ENCODE measurements at regions not wholly inside any gene's neighbourhood (a gene's known extent, or its start where the extent isn't known, plus 50 kb on each side); places are given as distances from the start of the nearest gene placed in this dataset.
"Not testable (repeated sequence)": the region's sequence is repeated elsewhere in the genome, so short reads cannot be mapped to it uniquely, and the experiment has no call there.

- DNase-seq (ENCODE audit: low read depth) = no peak
- H3K4me3 ChIP-seq (ENCODE audit: low read length) = no peak overlapping the region
- no peak for TF ChIP-seq CTCF (conservative IDR thresholded peaks at IDR 0.05; ENCODE audit: low read length)
Observed at GRCh38 chr4:180341926-180342325, 1901.3 kb upstream of the TENM3 start.

- TF ChIP-seq CTCF (conservative IDR thresholded peaks at IDR 0.05; ENCODE audit: low read length) = no peak
- DNase-seq (ENCODE audit: low read depth) = no peak
- H3K4me3 ChIP-seq (ENCODE audit: low read length) = no peak overlapping the region
Observed at GRCh38 chr4:180350901-180351300, 1892.3 kb upstream of the TENM3 start.

GRCh38 chr4:180356766-180357165, 1886.4 kb upstream of the TENM3 start:
- DNase-seq (ENCODE audit: low read depth) = no peak
- H3K4me3 ChIP-seq (ENCODE audit: low read length) = no peak overlapping the region
- no peak for TF ChIP-seq CTCF (conservative IDR thresholded peaks at IDR 0.05; ENCODE audit: low read length)

- not testable (repeated sequence) for H3K4me3 ChIP-seq (ENCODE audit: low read length); DNase-seq (ENCODE audit: low read depth)
Observed at GRCh38 chr4:180360113-180360512, 1883.1 kb upstream of the TENM3 start.

- no peak overlapping the region for H3K4me3 ChIP-seq (ENCODE audit: low read length)
- TF ChIP-seq CTCF (conservative IDR thresholded peaks at IDR 0.05; ENCODE audit: low read length) = no peak
- DNase-seq (ENCODE audit: low read depth) = no peak
Observed at GRCh38 chr4:180363815-180364214, 1879.4 kb upstream of the TENM3 start.

- DNase-seq (ENCODE audit: low read depth) = no peak
- no peak overlapping the region for H3K4me3 ChIP-seq (ENCODE audit: low read length)
- no peak for TF ChIP-seq CTCF (conservative IDR thresholded peaks at IDR 0.05; ENCODE audit: low read length)
Observed at GRCh38 chr4:180372691-180373090, 1870.5 kb upstream of the TENM3 start.

- H3K4me3 ChIP-seq (ENCODE audit: low read length) = no peak overlapping the region
- no peak for TF ChIP-seq CTCF (conservative IDR thresholded peaks at IDR 0.05; ENCODE audit: low read length)
- no peak for DNase-seq (ENCODE audit: low read depth)
Observed at GRCh38 chr4:180377741-180378140, 1865.5 kb upstream of the TENM3 start.

- H3K4me3 ChIP-seq (ENCODE audit: low read length) = no peak overlapping the region
- no peak for TF ChIP-seq CTCF (conservative IDR thresholded peaks at IDR 0.05; ENCODE audit: low read length)
- no peak for DNase-seq (ENCODE audit: low read depth)
Observed at GRCh38 chr4:180380733-180381132, 1862.5 kb upstream of the TENM3 start.
